Esophagus muscularis mucosa (tissue), 4 donors: ENCODE measurements at regions not wholly inside any gene's neighbourhood (a gene's known extent, or its start where the extent isn't known, plus 50 kb on each side); places are given as distances from the start of the nearest gene placed in this dataset.

ENCODE experiments used
- DNase-seq: peaks from one replicate; pipeline ENCODE4 v3.0.0-alpha.2; 2017; ENCODE audit errors: extremely low spot score
- H3K27ac ChIP-seq, 4 donors: fragments of 200-600 bp; sonication (generic); replicated peaks in 1 of 4; 1 replicate in 3 of 4; 2 replicates in 1 of 4; pipeline ENCODE4 v1.5.1; 2016 to 2019; ENCODE audit warnings: mild to moderate bottlenecking in 1 of 4
- H3K27me3 ChIP-seq, 4 donors: fragments of 200-600 bp; sonication (generic); one replicate each; pipeline versions ENCODE4 v1.5.1 to v1.6.0; 2016 to 2019
- H3K36me3 ChIP-seq, 4 donors: fragments of 200-600 bp; sonication (generic); one replicate each; pipeline ENCODE4 v1.5.1; 2016 to 2019
- H3K4me1 ChIP-seq, 4 donors: fragments of 200-600 bp; sonication (generic); one replicate each; pipeline ENCODE4 v1.5.1; 2016 to 2019
- H3K4me3 ChIP-seq, 4 donors: fragments of 200-600 bp; sonication (generic); 1 replicate in 2 of 4; 2 replicates in 2 of 4; pipeline ENCODE4 v1.5.1; 2016 to 2019; ENCODE audit warnings: mild to moderate bottlenecking in 4 of 4, moderate library complexity in 1 of 4
- H3K9me3 ChIP-seq, 4 donors: fragments of 200-600 bp; sonication (generic); 1 replicate in 3 of 4; 2 replicates in 1 of 4; pipeline ENCODE4 v1.5.1; 2016 to 2019
- EP300 ChIP-seq: sonication (generic); formaldehyde crosslinking; IDR thresholded peaks from one replicate; pipeline ENCODE4 v1.6.1; 2017; ENCODE audit warnings: antibody characterized with exemption
- POLR2A ChIP-seq: fragments of 450-650 bp; IDR thresholded peaks from one replicate; pipeline ENCODE4 v1.6.1; 2017; ENCODE audit warnings: antibody characterized with exemption, moderate library complexity, mild to moderate bottlenecking, low read depth
- POLR2AphosphoS5 ChIP-seq, 2 donors: sonication (generic); formaldehyde crosslinking; IDR thresholded peaks; one replicate each; pipeline ENCODE4 v1.6.1; 2017; ENCODE audit warnings: antibody characterized with exemption in 2 of 2
- WGBS: methylation state at CpG from one replicate; pipeline ENCODE4 v1.1.5; 2018; 5-methylcytosine and 5-hydroxymethylcytosine counted together
- intact Hi-C: fragments of 100-400 bp; cut with DNase I; formaldehyde crosslinking; loops from one replicate; pipeline ENCODE4 v1.15.1; 2023
- TF ChIP-seq, protein P1 (sequence below), 3 experiments: fragments of 200-600 bp in 2 of 3; fragments of 450-650 bp in 1 of 3; sonication (generic) in 2 of 3; IDR thresholded peaks; one replicate each; pipeline ENCODE4 v1.5.1; 2017 to 2019; ENCODE audit warnings: antibody characterized with exemption in 3 of 3, mild to moderate bottlenecking in 2 of 3, moderate library complexity in 1 of 3

DNA sequence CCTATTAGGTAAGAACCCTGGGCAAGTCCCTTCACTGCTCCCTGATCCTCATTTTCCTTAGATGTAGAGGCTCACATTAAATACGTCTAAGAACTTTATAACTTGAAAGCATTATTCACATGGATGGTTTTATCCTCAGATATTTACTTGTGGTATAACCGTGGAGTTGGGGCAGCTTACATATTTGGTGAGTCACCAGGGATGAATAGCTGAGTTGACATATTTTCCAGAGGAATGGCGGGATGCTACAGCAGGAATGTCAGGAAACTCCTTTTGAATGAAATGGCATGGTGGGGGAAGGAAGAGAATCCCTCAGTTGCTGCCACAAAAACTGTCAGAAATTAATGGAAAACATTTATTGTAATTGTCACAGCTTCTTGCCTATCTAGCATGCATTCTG lies 165.3 kb upstream of the RPS6KA3 start:
- H3K36me3 ChIP-seq: no peaks in the 10 kb centered on the region
- H3K9me3 ChIP-seq: no peaks in the 10 kb centered on the region
- DNase-seq: no peak
- 54% methylated on average over 3 of the region's 3 CpGs for WGBS
- no peak overlapping the region for H3K27ac ChIP-seq
- TF ChIP-seq, protein P1, sequence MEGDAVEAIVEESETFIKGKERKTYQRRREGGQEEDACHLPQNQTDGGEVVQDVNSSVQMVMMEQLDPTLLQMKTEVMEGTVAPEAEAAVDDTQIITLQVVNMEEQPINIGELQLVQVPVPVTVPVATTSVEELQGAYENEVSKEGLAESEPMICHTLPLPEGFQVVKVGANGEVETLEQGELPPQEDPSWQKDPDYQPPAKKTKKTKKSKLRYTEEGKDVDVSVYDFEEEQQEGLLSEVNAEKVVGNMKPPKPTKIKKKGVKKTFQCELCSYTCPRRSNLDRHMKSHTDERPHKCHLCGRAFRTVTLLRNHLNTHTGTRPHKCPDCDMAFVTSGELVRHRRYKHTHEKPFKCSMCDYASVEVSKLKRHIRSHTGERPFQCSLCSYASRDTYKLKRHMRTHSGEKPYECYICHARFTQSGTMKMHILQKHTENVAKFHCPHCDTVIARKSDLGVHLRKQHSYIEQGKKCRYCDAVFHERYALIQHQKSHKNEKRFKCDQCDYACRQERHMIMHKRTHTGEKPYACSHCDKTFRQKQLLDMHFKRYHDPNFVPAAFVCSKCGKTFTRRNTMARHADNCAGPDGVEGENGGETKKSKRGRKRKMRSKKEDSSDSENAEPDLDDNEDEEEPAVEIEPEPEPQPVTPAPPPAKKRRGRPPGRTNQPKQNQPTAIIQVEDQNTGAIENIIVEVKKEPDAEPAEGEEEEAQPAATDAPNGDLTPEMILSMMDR (IDR thresholded peaks at IDR 0.05): no peak
- TF ChIP-seq POLR2A (no peak), EP300 (no peak), POLR2AphosphoS5 (IDR thresholded peaks at IDR 0.05) (no peak)
- no peaks in the 10 kb centered on the region for H3K27me3 ChIP-seq
- H3K4me1 ChIP-seq: no peaks in the 10 kb centered on the region
- no peak overlapping the region for H3K4me3 ChIP-seq
- intact Hi-C loops: loop anchor here (10.0 kb wide), 1 partner anchor 177 kb away; no protein-coding TSS in a partner anchor

DNA sequence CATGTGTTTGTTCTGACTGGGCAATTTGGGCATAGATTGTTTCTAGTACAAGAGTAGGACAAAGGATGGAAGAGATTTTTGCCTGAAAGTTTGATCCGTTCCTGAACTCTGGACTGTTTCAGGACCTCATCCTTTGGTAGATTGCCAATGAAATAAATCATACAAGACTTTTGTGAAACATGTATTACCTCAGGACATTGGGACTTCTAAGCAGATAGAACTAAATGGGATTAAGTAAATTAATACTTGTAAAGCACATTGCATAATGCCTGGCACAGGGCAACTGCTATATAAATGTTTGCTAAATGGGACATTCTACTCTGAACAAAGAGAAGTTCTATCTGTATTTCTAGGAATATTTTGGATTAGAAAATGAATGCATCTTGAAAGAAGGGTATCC lies 164.8 kb upstream of the RPS6KA3 start:
- no peaks in the 10 kb centered on the region for H3K36me3 ChIP-seq
- no peak overlapping the region for H3K27ac ChIP-seq
- no peaks in the 10 kb centered on the region for H3K9me3 ChIP-seq
- H3K4me1 ChIP-seq: no peaks in the 10 kb centered on the region
- no peak overlapping the region for H3K4me3 ChIP-seq
- TF ChIP-seq, protein P1 (IDR thresholded peaks at IDR 0.05): no peak
- no peak for TF ChIP-seq EP300
- TF ChIP-seq POLR2AphosphoS5 (IDR thresholded peaks at IDR 0.05): no peak
- no peak for TF ChIP-seq POLR2A
- 48% methylated on average over 1 of the region's 1 CpG for WGBS
- H3K27me3 ChIP-seq: no peaks in the 10 kb centered on the region
- no peak for DNase-seq
- intact Hi-C loops: loop anchor here (10.0 kb wide), 1 partner anchor 177 kb away; no protein-coding TSS in a partner anchor

DNA sequence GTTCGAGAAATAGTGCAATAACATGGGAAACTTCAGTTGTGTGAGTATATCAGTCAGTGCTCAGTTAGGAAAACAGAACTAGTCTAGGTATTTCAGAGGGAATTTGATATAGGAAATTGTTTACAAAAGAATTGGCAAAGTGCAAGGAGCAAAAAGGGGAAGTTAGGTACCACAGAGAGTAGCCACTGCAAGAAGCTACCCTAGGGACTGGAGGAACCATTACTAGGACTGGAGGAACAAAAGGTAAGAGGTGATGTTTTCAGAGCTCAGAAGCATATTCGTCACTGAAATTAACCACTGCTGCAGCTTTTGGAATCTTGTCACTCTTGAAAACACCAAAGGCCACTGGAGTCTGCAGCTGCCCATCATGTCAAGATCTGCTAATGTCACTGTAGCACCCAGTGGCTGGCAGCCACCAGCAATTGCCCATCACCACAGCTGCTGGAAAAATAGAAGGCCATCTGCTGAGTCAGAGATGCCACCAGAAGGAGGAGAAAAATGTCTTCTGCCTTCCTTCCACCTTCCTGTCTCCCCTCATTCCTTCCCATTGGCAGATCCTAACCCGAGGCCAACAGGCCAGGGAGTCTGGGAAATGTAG lies 160.6 kb upstream of the RPS6KA3 start:
- 79% methylated on average over 3 of the region's 3 CpGs for WGBS
- Histone ChIP-seq H3K9me3 (no peaks in the 10 kb centered on the region), H3K4me1 (no peaks in the 10 kb centered on the region), H3K27me3 (no peaks in the 10 kb centered on the region), H3K4me3 (no peak overlapping the region), H3K36me3 (no peaks in the 10 kb centered on the region), H3K27ac (no peak overlapping the region)
- no peak for DNase-seq
- TF ChIP-seq POLR2AphosphoS5 (IDR thresholded peaks at IDR 0.05) (no peak), POLR2A (no peak), EP300 (no peak)
- TF ChIP-seq, protein P1 (IDR thresholded peaks at IDR 0.05): no peak
- intact Hi-C loops: no loop called here

GRCh38 chrX:20421697-20422096 lies 155.0 kb upstream of the RPS6KA3 start:
- Histone ChIP-seq H3K27me3 (no peaks in the 10 kb centered on the region), H3K4me3 (no peak overlapping the region), H3K36me3 (no peaks in the 10 kb centered on the region), H3K9me3 (no peaks in the 10 kb centered on the region), H3K4me1 (no peaks in the 10 kb centered on the region), H3K27ac (no peak overlapping the region)
- 74% methylated on average over 2 of the region's 2 CpGs for WGBS
- intact Hi-C loops: no loop called here
- TF ChIP-seq, protein P1 (IDR thresholded peaks at IDR 0.05): no peak
- TF ChIP-seq EP300: no peak
- no peak for TF ChIP-seq POLR2A
- TF ChIP-seq POLR2AphosphoS5 (IDR thresholded peaks at IDR 0.05): no peak
- no peak for DNase-seq

DNA sequence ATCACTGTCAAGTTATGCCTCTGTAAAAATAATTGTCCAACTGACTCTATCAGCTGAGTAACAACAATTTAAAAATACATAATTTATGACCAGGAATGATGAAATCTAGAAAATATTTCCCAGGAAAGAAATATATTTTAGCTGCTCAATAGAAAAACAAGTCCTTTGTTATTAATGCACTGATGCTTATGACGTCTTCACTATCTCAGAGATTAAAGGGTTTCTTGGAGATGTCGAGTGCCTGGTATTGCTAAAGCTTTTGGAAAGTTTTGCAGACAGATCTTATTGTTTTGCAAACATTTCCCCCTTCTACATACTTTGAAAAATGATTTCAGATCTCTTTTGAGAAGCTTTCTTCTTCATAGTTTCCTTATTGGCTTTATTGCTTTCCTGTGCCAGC lies 154.6 kb upstream of the RPS6KA3 start:
- Histone ChIP-seq H3K27ac (no peak overlapping the region), H3K27me3 (no peaks in the 10 kb centered on the region), H3K4me3 (no peak overlapping the region), H3K9me3 (no peaks in the 10 kb centered on the region), H3K4me1 (no peaks in the 10 kb centered on the region), H3K36me3 (no peaks in the 10 kb centered on the region)
- 39% methylated on average over 2 of the region's 2 CpGs for WGBS
- no peak for TF ChIP-seq POLR2AphosphoS5 (IDR thresholded peaks at IDR 0.05)
- TF ChIP-seq, protein P1 (IDR thresholded peaks at IDR 0.05): no peak
- no peak for TF ChIP-seq EP300
- TF ChIP-seq POLR2A: no peak
- DNase-seq: no peak
- intact Hi-C loops: no loop called here
